ENCODE measurements at regions not wholly inside any gene's neighbourhood (a gene's known extent, or its start where the extent isn't known, plus 50 kb on each side); places are given as distances from the start of the nearest gene placed in this dataset.
"Not testable (repeated sequence)": the region's sequence is repeated elsewhere in the genome, so short reads cannot be mapped to it uniquely, and the experiment has no call there.

DNA sequence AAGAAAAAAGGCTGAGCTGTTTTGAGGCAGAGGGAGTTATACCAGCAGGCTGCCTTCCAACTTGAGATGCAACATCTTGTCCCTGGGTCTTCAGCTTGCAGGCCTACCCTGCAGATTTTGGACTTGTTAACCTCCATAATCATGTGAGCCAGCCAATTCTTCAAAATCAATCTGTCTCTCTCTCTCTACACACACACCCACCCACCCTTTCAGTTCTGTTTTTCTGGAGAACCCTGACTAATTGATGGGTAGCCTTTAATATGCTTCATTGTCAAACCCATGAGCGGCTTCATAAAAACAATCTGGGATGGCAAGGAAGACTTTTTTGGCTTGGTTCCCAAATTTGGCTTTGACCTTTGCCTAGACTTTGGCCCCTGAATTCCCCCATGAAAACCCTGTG is 113.9 kb downstream of the TMX1 start:
- H3K27me3 ChIP-seq (ENCODE audit: control insufficient read depth, insufficient read depth, low read length), result no peaks in the 10 kb centered on the region
- no peaks in the 10 kb centered on the region for H3K9me3 ChIP-seq (replicated peaks; ENCODE audit: low read length)
- peaks cover 13% of the 10 kb centered on the region for H3K4me1 ChIP-seq (ENCODE audit: control insufficient read depth, insufficient read depth, low read length)
- H3K9ac ChIP-seq (ENCODE audit: low read depth, low read length), result no peak overlapping the region
- H3K4me2 ChIP-seq (ENCODE audit: low read length), result no peak overlapping the region
- no peaks in the 10 kb centered on the region for H3K36me3 ChIP-seq (ENCODE audit: insufficient read depth, low read length)
- no peak overlapping the region for H3K4me3 ChIP-seq (ENCODE audit: low read length)

DNA sequence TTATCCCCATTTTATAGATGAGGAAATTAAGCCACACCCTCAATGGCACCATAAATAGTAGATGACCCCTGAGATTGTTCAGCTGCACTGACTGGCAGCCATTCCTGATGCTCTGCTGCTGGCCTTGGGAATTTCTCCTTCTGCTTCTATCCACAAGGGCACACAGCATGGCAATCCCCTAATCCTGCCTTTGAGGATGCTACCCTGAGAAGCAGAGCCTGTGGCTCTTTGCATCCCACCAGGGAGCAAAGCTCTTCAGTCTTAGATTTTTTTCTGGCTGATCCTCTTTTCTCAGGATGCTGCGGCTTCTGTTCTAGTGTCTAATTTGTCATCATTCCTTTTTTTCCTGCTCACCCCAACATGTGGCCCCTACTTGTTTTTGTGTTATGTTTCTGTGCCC is 114.8 kb downstream of the TMX1 start:
- H3K4me2 ChIP-seq (ENCODE audit: low read length), result no peak overlapping the region
- peaks cover 13% of the 10 kb centered on the region for H3K4me1 ChIP-seq (ENCODE audit: control insufficient read depth, insufficient read depth, low read length)
- H3K9ac ChIP-seq (ENCODE audit: low read depth, low read length), result no peak overlapping the region
- no peaks in the 10 kb centered on the region for H3K36me3 ChIP-seq (ENCODE audit: insufficient read depth, low read length)
- no peaks in the 10 kb centered on the region for H3K27me3 ChIP-seq (ENCODE audit: control insufficient read depth, insufficient read depth, low read length)
- H3K9me3 ChIP-seq (replicated peaks; ENCODE audit: low read length), result no peaks in the 10 kb centered on the region
- H3K4me3 ChIP-seq (ENCODE audit: low read length), result no peak overlapping the region

DNA sequence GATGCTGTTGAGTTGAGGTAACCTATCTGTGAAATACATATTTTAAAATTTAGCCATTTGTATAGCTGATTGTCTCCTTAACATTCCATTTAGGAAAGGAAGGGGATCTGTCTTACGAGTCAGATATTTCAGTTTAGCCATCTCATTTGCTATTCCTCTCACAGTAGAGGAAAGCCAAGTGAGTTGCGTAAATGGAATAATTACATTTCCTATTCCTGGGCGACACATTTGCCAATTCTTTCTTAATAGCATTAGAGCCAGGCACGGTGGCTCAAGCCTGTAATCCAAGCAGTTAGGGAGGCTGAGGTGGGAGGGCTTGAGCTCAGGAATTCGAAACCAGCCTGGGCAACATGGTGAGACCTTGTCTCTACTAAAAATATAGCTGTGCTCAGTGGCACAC is 116.3 kb downstream of the TMX1 start:
- peaks cover 13% of the 10 kb centered on the region for H3K4me1 ChIP-seq (ENCODE audit: control insufficient read depth, insufficient read depth, low read length)

DNA sequence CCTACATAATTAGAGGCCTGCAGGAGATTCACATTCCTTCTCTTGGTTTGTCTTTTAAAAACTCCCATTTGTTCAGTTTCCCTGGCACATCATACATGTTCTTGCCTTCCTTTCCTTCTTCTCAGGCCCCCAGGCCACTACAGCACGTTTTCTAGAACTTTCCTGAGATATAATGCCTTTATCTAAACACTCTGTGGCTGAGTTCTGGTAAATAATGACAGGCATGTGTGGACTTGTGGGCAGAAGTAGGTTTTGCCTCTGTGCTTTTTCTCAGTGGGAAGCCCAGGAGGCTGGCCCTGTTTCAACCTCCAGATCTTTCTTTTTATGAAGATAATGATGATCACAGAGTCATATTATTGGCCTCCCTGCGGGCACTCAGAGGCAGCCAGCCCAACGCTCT is 117.2 kb downstream of the TMX1 start:
- Histone ChIP-seq H3K9me3 (replicated peaks; ENCODE audit: low read length) (no peaks in the 10 kb centered on the region), H3K4me2 (ENCODE audit: low read length) (no peak overlapping the region), H3K4me3 (ENCODE audit: low read length) (no peak overlapping the region), H3K27me3 (ENCODE audit: control insufficient read depth, insufficient read depth, low read length) (no peaks in the 10 kb centered on the region), H3K9ac (ENCODE audit: low read depth, low read length) (no peak overlapping the region), H3K4me1 (ENCODE audit: control insufficient read depth, insufficient read depth, low read length) (peaks cover 13% of the 10 kb centered on the region), H3K36me3 (ENCODE audit: insufficient read depth, low read length) (no peaks in the 10 kb centered on the region)

More for the DNA sequence above, 116.3 kb downstream of the TMX1 start:
- Histone ChIP-seq H3K27me3 (ENCODE audit: control insufficient read depth, insufficient read depth, low read length) (no peaks in the 10 kb centered on the region), H3K9me3 (replicated peaks; ENCODE audit: low read length) (no peaks in the 10 kb centered on the region), H3K4me3 (ENCODE audit: low read length) (no peak overlapping the region), H3K9ac (ENCODE audit: low read depth, low read length) (no peak overlapping the region), H3K36me3 (ENCODE audit: insufficient read depth, low read length) (no peaks in the 10 kb centered on the region), H3K4me2 (ENCODE audit: low read length) (no peak overlapping the region)

DNA sequence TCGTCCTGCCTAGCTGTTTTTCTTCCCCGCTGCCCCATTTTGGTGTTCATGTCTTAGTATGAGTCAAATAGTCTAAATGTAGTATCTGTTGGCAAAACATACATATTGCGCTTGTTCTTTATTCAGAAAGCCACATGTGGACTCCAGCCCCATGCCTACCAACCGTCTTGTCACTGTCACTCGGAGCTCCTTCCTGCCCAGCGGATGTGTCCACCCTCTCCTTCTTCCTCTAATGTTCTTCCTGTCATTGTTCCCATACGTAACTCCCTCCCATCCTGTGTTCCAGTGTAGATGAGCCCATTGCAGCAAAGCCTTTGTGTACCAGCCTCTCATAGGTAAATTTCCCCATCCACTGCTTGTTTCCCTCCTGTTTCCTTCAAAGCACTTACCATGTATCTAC is 120.5 kb downstream of the TMX1 start:
- Histone ChIP-seq H3K9me3 (replicated peaks; ENCODE audit: low read length) (no peaks in the 10 kb centered on the region), H3K4me2 (ENCODE audit: low read length) (no peak overlapping the region), H3K36me3 (ENCODE audit: insufficient read depth, low read length) (no peaks in the 10 kb centered on the region), H3K4me1 (ENCODE audit: control insufficient read depth, insufficient read depth, low read length) (peaks cover 5% of the 10 kb centered on the region), H3K27me3 (ENCODE audit: control insufficient read depth, insufficient read depth, low read length) (no peaks in the 10 kb centered on the region), H3K9ac (ENCODE audit: low read depth, low read length) (no peak overlapping the region), H3K4me3 (ENCODE audit: low read length) (no peak overlapping the region)

DNA sequence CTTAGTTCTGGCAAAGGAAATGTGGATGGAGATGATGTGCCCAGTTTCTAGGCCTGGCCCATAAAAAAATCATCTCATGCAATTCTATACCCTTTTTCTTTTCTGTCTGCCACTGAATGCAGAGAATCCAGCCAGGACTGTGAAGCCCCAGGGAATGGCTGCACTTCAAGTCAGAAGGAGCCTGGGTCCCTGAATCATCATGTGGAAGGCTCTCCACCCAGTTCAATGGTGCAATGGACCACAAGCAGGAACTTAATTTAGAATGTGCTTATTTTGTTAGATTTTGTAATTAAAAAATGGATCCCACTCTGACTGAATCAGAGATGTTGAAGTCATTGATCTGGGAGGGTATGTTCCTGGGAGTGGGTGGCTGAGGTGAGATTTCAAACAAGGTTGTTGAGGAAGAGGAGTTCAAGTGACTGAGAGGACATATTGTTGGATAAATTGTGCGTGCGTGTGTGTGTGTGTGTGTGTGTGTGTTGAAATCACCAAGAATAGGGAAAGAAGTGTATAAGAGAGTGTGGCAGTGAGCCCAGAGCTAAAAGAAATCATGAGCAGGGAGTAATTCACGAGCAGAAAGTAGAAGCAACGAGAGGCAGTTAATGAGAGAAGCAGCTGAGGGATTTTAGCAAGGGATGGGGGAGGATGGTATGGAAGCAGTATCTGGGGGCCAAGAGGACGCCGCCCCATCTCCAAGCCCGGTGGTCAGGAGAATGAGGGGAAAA is 125.4 kb downstream of the TMX1 start:
- Histone ChIP-seq H3K4me2 (ENCODE audit: low read length) (no peak overlapping the region), H3K36me3 (ENCODE audit: insufficient read depth, low read length) (no peaks in the 10 kb centered on the region)

DNA sequence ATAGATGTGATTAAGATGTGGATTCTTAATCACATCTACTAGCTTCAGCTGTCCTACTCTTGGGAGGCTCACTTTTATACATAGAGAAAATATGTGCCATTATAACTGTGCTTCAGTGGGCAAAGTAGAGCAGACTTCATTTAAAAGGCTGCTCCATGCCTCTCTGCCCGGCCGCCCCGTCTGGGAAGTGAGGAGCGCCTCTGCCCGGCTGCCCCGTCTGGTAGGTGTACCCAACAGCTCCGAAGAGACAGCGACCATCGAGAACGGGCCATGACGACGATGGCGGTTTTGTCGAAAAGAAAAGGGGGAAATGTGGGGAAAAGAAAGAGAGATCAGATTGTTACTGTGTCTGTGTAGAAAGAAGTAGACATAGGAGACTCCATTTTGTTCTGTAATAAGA is 126.4 kb downstream of the TMX1 start:
- not testable (repeated sequence) for H3K4me3 ChIP-seq (ENCODE audit: low read length); H3K4me2 ChIP-seq (ENCODE audit: low read length); H3K36me3 ChIP-seq (ENCODE audit: insufficient read depth, low read length); H3K27me3 ChIP-seq (ENCODE audit: control insufficient read depth, insufficient read depth, low read length); H3K9ac ChIP-seq (ENCODE audit: low read depth, low read length); H3K9me3 ChIP-seq (replicated peaks; ENCODE audit: low read length)
- peaks cover 39% of the 10 kb centered on the region for H3K4me1 ChIP-seq (ENCODE audit: control insufficient read depth, insufficient read depth, low read length)

More for the DNA sequence above, 125.4 kb downstream of the TMX1 start:
- Histone ChIP-seq H3K9ac (ENCODE audit: low read depth, low read length) (no peak overlapping the region), H3K4me1 (ENCODE audit: control insufficient read depth, insufficient read depth, low read length) (peaks cover 28% of the 10 kb centered on the region), H3K9me3 (replicated peaks; ENCODE audit: low read length) (no peaks in the 10 kb centered on the region), H3K27me3 (ENCODE audit: control insufficient read depth, insufficient read depth, low read length) (no peaks in the 10 kb centered on the region), H3K4me3 (ENCODE audit: low read length) (no peak overlapping the region)

DNA sequence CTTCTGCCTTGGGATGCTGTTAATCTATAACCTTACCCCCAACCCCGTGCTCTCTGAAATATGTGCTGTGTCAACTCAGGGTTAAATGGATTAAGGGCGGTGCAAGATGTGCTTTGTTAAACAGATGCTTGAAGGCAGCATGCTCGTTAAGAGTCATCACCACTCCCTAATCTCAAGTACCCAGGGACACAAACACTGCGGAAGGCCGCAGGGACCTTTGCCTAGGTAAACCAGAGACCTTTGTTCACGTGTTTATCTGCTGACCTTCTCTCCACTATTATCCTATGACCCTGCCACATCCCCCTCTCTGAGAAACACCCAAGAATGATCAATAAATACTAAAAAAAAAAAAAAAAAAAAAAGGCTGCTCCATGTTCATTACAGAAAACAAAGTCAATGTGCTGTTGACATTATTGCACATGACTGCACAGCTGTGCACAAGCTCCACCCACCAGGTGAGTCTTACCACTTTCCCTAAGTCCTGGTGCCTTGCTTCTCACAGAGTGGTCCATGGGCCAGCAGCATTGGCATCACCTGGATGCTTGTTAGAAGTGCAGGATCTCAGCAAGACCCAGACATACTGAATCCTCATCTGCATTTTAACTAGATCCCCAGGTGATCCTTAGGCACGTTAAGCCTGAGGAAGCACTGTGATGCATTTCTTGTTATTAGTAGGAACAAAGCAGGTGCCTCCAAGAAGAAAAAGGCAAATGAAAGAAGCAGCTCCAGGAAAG is 127.0 kb downstream of the TMX1 start:
- H3K4me1 ChIP-seq (ENCODE audit: control insufficient read depth, insufficient read depth, low read length), result peaks cover 43% of the 10 kb centered on the region
- peak overlapping the region; percentile 49 for H3K4me2 ChIP-seq (ENCODE audit: low read length)
- H3K36me3 ChIP-seq (ENCODE audit: insufficient read depth, low read length); H3K9me3 ChIP-seq (replicated peaks; ENCODE audit: low read length); H3K27me3 ChIP-seq (ENCODE audit: control insufficient read depth, insufficient read depth, low read length): not testable (repeated sequence)
- H3K9ac ChIP-seq (ENCODE audit: low read depth, low read length), result peak overlapping the region; percentile 39
- H3K4me3 ChIP-seq (ENCODE audit: low read length), result peak overlapping the region; percentile 27

DNA sequence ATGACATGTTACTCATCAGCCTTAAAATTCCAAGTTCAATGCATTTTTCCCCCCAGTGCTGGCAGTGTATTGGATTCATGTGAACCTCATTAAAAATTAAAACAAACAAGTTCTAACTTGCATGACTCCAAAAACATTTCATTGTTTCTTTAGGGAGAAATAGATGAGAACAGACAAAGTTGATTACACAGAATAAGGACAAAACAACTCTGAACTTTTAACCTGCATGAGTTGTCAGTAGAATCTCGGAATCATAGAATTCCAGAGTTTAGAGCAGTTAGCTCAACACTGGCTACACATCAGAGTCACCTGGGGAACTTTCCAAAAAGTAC is 127.5 kb downstream of the TMX1 start:
- no peak overlapping the region for H3K4me3 ChIP-seq (ENCODE audit: low read length)
- H3K36me3 ChIP-seq (ENCODE audit: insufficient read depth, low read length), result no peaks in the 10 kb centered on the region
- peaks cover 43% of the 10 kb centered on the region for H3K4me1 ChIP-seq (ENCODE audit: control insufficient read depth, insufficient read depth, low read length)
- no peaks in the 10 kb centered on the region for H3K9me3 ChIP-seq (replicated peaks; ENCODE audit: low read length)
- H3K9ac ChIP-seq (ENCODE audit: low read depth, low read length), result peak overlapping the region; percentile 82
- no peaks in the 10 kb centered on the region for H3K27me3 ChIP-seq (ENCODE audit: control insufficient read depth, insufficient read depth, low read length)
- peak overlapping the region; percentile 49 for H3K4me2 ChIP-seq (ENCODE audit: low read length)

DNA sequence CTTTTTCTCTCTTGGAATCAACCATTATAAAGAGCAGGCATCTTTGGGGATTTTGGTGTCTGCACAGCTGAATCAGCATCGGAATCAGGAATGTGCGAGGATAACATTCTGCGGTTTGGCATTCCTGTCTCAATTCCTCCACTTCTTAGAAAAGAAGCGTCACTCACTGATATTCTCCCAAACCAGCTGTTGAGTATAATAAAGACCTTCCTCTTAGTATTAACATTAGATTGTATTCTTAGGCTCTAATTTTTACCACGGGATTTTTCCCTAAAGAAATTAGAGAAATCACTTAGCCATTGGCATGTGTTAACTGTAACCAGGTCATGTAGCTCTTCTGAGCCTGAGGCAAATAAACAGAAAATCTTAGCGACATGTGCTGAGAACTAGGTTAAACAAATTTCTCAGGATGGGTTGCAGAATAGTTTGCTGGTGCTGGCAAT is 128.7 kb downstream of the TMX1 start:
- Histone ChIP-seq H3K4me1 (ENCODE audit: control insufficient read depth, insufficient read depth, low read length) (peaks cover 43% of the 10 kb centered on the region), H3K9me3 (replicated peaks; ENCODE audit: low read length) (no peaks in the 10 kb centered on the region), H3K4me3 (ENCODE audit: low read length) (peak overlapping the region; percentile 52), H3K36me3 (ENCODE audit: insufficient read depth, low read length) (no peaks in the 10 kb centered on the region), H3K9ac (ENCODE audit: low read depth, low read length) (peak overlapping the region; percentile 82), H3K27me3 (ENCODE audit: control insufficient read depth, insufficient read depth, low read length) (no peaks in the 10 kb centered on the region), H3K4me2 (ENCODE audit: low read length) (peak overlapping the region; percentile 79)

DNA sequence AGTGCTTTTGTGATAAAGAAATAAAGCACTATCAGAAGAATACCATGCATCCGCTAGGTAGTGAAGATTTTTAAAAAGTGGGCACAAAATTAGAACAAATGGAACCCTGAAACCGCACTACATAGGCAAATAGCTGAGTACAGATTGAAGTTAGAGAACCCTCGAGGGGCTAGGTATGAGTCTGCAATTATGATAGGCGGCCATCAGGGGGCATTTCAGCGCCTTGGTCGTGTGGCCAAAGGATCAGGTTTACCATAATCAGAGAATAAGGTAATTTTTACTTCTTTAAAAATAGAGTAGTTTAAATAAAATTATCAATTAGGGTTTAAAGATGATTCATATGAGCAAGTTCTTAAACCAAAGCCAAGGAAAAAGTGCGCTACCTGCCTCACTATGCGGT is 129.8 kb downstream of the TMX1 start:
- no peaks in the 10 kb centered on the region for H3K36me3 ChIP-seq (ENCODE audit: insufficient read depth, low read length)
- H3K9me3 ChIP-seq (replicated peaks; ENCODE audit: low read length), result no peaks in the 10 kb centered on the region
- no peaks in the 10 kb centered on the region for H3K27me3 ChIP-seq (ENCODE audit: control insufficient read depth, insufficient read depth, low read length)
- H3K4me2 ChIP-seq (ENCODE audit: low read length), result no peak overlapping the region
- H3K4me3 ChIP-seq (ENCODE audit: low read length), result no peak overlapping the region
- H3K9ac ChIP-seq (ENCODE audit: low read depth, low read length), result peak overlapping the region; percentile 69
- peaks cover 43% of the 10 kb centered on the region for H3K4me1 ChIP-seq (ENCODE audit: control insufficient read depth, insufficient read depth, low read length)
